ENCODE measurements at regions not wholly inside any gene's neighbourhood (a gene's known extent, or its start where the extent isn't known, plus 50 kb on each side); places are given as distances from the start of the nearest gene placed in this dataset.
A peak's percentile ranks its signal among the peaks of the same experiment; 100 is the strongest.

- no peak for TF ChIP-seq TOX (CRISPR knock-in tag; IDR thresholded peaks at IDR 0.05; ENCODE audit: borderline replicate concordance)
- ATAC-seq = no peak
These were observed 663.6 kb upstream of the RIOK2 start for GRCh38 chr5:97846643-97847042.

GRCh38 chr5:97847920-97848631 is 665.0 kb upstream of the RIOK2 start:
- no peak for TF ChIP-seq ZNF565 (CRISPR knock-in tag; conservative IDR thresholded peaks at IDR 0.05; ENCODE audit: low read depth)
- no peak for TF ChIP-seq TOX (CRISPR knock-in tag; IDR thresholded peaks at IDR 0.05; ENCODE audit: borderline replicate concordance)
- no peak for TF ChIP-seq OSR1 (CRISPR knock-in tag; IDR thresholded peaks at IDR 0.05)
- TF ChIP-seq ZNF70 (CRISPR knock-in tag; IDR thresholded peaks at IDR 0.05) = no peak
- no peak for TF ChIP-seq ZFP30 (CRISPR knock-in tag; IDR thresholded peaks at IDR 0.05)
- TF ChIP-seq POU6F1 (CRISPR knock-in tag; IDR thresholded peaks at IDR 0.05; ENCODE audit: borderline replicate concordance, low read depth) = no peak
- TF ChIP-seq ZFP3 (CRISPR knock-in tag; IDR thresholded peaks at IDR 0.05) = no peak
- no peak for TF ChIP-seq ZNF8 (CRISPR knock-in tag; IDR thresholded peaks at IDR 0.05)
- TF ChIP-seq ARNTL (CRISPR knock-in tag; IDR thresholded peaks at IDR 0.05; ENCODE audit: borderline replicate concordance, low read depth) = no peak
- TF ChIP-seq PPARA (CRISPR knock-in tag; IDR thresholded peaks at IDR 0.05; ENCODE audit: borderline replicate concordance) = no peak
- no peak for TF ChIP-seq RARB (CRISPR knock-in tag; IDR thresholded peaks at IDR 0.05)
- TF ChIP-seq BACH2 (CRISPR knock-in tag; IDR thresholded peaks at IDR 0.05; ENCODE audit: borderline replicate concordance) = no peak
- TF ChIP-seq TCF4 (CRISPR knock-in tag; IDR thresholded peaks at IDR 0.05; ENCODE audit: borderline replicate concordance) = no peak
- no peak for TF ChIP-seq ESRRG (CRISPR knock-in tag; IDR thresholded peaks at IDR 0.05)
- no peak for TF ChIP-seq PATZ1 (CRISPR knock-in tag; IDR thresholded peaks at IDR 0.05; ENCODE audit: borderline replicate concordance)
- no peak for TF ChIP-seq GLIS3 (CRISPR knock-in tag; IDR thresholded peaks at IDR 0.05)
- no peak for TF ChIP-seq SNAI2 (CRISPR knock-in tag; IDR thresholded peaks at IDR 0.05)
- no peak for ATAC-seq

- TF ChIP-seq TSHZ2 (CRISPR knock-in tag; IDR thresholded peaks at IDR 0.05) (no peak), BACH2 (CRISPR knock-in tag; IDR thresholded peaks at IDR 0.05; ENCODE audit: borderline replicate concordance) (no peak), ZC3H10 (CRISPR knock-in tag; IDR thresholded peaks at IDR 0.05) (no peak), TOX (CRISPR knock-in tag; IDR thresholded peaks at IDR 0.05; ENCODE audit: borderline replicate concordance) (no peak)
- no peak for ATAC-seq
These were observed 668.0 kb upstream of the RIOK2 start for GRCh38 chr5:97851036-97851435.

- peak; percentile 74 for ATAC-seq
- no peak for TF ChIP-seq ZNF70 (CRISPR knock-in tag; IDR thresholded peaks at IDR 0.05)
- no peak for TF ChIP-seq ESRRG (CRISPR knock-in tag; IDR thresholded peaks at IDR 0.05)
- no peak for TF ChIP-seq ARNTL (CRISPR knock-in tag; IDR thresholded peaks at IDR 0.05; ENCODE audit: borderline replicate concordance, low read depth)
- TF ChIP-seq BACH2 (CRISPR knock-in tag; IDR thresholded peaks at IDR 0.05; ENCODE audit: borderline replicate concordance) = no peak
- no peak for TF ChIP-seq TSHZ2 (CRISPR knock-in tag; IDR thresholded peaks at IDR 0.05)
- TF ChIP-seq RARB (CRISPR knock-in tag; IDR thresholded peaks at IDR 0.05) = no peak
- no peak for TF ChIP-seq CREB5 (CRISPR knock-in tag; IDR thresholded peaks at IDR 0.05; ENCODE audit: low read depth)
- no peak for TF ChIP-seq GLIS3 (CRISPR knock-in tag; IDR thresholded peaks at IDR 0.05)
- TF ChIP-seq PPARA (CRISPR knock-in tag; IDR thresholded peaks at IDR 0.05; ENCODE audit: borderline replicate concordance) = no peak
- TF ChIP-seq ZNF565 (CRISPR knock-in tag; conservative IDR thresholded peaks at IDR 0.05; ENCODE audit: low read depth) = no peak
- TF ChIP-seq SNAI2 (CRISPR knock-in tag; IDR thresholded peaks at IDR 0.05) = no peak
- no peak for TF ChIP-seq TCF4 (CRISPR knock-in tag; IDR thresholded peaks at IDR 0.05; ENCODE audit: borderline replicate concordance)
- no peak for TF ChIP-seq ZC3H10 (CRISPR knock-in tag; IDR thresholded peaks at IDR 0.05)
These were observed 672.1 kb upstream of the RIOK2 start for GRCh38 chr5:97854871-97855762.
